Liver (tissue), 7 donors: ENCODE measurements at regions not wholly inside any gene's neighbourhood (a gene's known extent, or its start where the extent isn't known, plus 50 kb on each side); places are given as distances from the start of the nearest gene placed in this dataset.

Experiments used
- DNase-seq: peaks from one replicate; pipeline ENCODE4 v3.0.0-alpha.2; 2017; ENCODE audit warnings: low spot score
- H3K27ac ChIP-seq, 2 donors: one replicate each; pipeline ENCODE4 v1.7.0; 2013; ENCODE audit warnings: inconsistent platforms in 2 of 2, low read length in 2 of 2, control low read depth in 1 of 2, low read depth in 1 of 2, mild to moderate bottlenecking in 1 of 2
- H3K27me3 ChIP-seq, 4 donors: one replicate each; pipeline versions ENCODE4 v1.6.1 to v1.7.0; 2013; ENCODE audit warnings: low read length in 3 of 4, inconsistent platforms in 1 of 4, mild to moderate bottlenecking in 1 of 4, moderate library complexity in 1 of 4; ENCODE audit not compliant: control insufficient read depth in 4 of 4, insufficient read depth in 4 of 4
- H3K36me3 ChIP-seq, 4 donors: one replicate each; pipeline versions ENCODE4 v1.6.1 to v1.7.0; 2013; ENCODE audit warnings: low read length in 3 of 4, mild to moderate bottlenecking in 3 of 4, low read depth in 1 of 4, moderate library complexity in 1 of 4; ENCODE audit not compliant: control insufficient read depth in 4 of 4, insufficient read depth in 3 of 4
- H3K4me1 ChIP-seq, 4 donors: one replicate each; pipeline versions ENCODE4 v1.6.1 to v1.7.0; 2013; ENCODE audit warnings: low read length in 3 of 4, mild to moderate bottlenecking in 3 of 4, moderate library complexity in 1 of 4; ENCODE audit not compliant: control insufficient read depth in 4 of 4, insufficient read depth in 4 of 4
- H3K4me3 ChIP-seq, 3 donors: one replicate each; pipeline versions ENCODE4 v1.6.1 to v1.7.0; 2013; ENCODE audit warnings: low read length in 3 of 3, control low read depth in 1 of 3, low read depth in 1 of 3, mild to moderate bottlenecking in 1 of 3
- H3K9ac ChIP-seq, 2 donors: one replicate each; pipeline ENCODE4 v1.7.0; 2013; ENCODE audit warnings: low read length in 2 of 2, mild to moderate bottlenecking in 2 of 2, moderate library complexity in 2 of 2, control low read depth in 1 of 2, low read depth in 1 of 2
- H3K9me3 ChIP-seq, 4 donors: one replicate each; pipeline versions ENCODE4 v1.6.1 to v1.7.0; 2013; ENCODE audit warnings: low read length in 3 of 4; ENCODE audit not compliant: control insufficient read depth in 4 of 4
- ATF3 ChIP-seq: IDR thresholded peaks from 2 replicates; pipeline ENCODE4 v1.6.1; 2016; ENCODE audit warnings: antibody characterized with exemption
- EGR1 ChIP-seq, 2 donors: IDR thresholded peaks; 2 replicates each; pipeline ENCODE4 v1.6.1; 2016 to 2018; ENCODE audit warnings: antibody characterized with exemption in 2 of 2, low read depth in 2 of 2
- FOXA1 ChIP-seq: IDR thresholded peaks from 2 replicates; pipeline ENCODE4 v1.6.1; 2016; ENCODE audit warnings: antibody characterized with exemption
- FOXA2 ChIP-seq: IDR thresholded peaks from 2 replicates; pipeline ENCODE4 v1.6.1; 2016; ENCODE audit warnings: antibody characterized with exemption
- GABPA ChIP-seq, 2 donors: IDR thresholded peaks in 1 of 2; conservative IDR thresholded peaks in 1 of 2; 2 replicates each; pipeline ENCODE4 v1.6.1; 2016; ENCODE audit warnings: antibody characterized with exemption in 2 of 2, mild to moderate bottlenecking in 1 of 2, moderate library complexity in 1 of 2
- HNF4A ChIP-seq, 2 donors: conservative IDR thresholded peaks; 2 replicates each; pipeline ENCODE4 v1.6.1; 2016; ENCODE audit warnings: antibody characterized with exemption in 2 of 2, mild to moderate bottlenecking in 2 of 2
- HNF4G ChIP-seq: IDR thresholded peaks from 2 replicates; pipeline ENCODE4 v1.6.1; 2016; ENCODE audit warnings: antibody characterized with exemption
- JUND ChIP-seq, 2 donors: IDR thresholded peaks; 2 replicates each; pipeline ENCODE4 v1.6.1; 2016; ENCODE audit warnings: antibody characterized with exemption in 2 of 2
- MAX ChIP-seq: IDR thresholded peaks from 2 replicates; pipeline ENCODE4 v1.6.1; 2016; ENCODE audit warnings: antibody characterized with exemption
- NR2F2 ChIP-seq: IDR thresholded peaks from 2 replicates; pipeline ENCODE4 v1.6.1; 2016; ENCODE audit warnings: antibody characterized with exemption
- RAD21 ChIP-seq, 2 donors: IDR thresholded peaks; 2 replicates each; pipeline ENCODE4 v1.6.1; 2016; ENCODE audit warnings: antibody characterized with exemption in 2 of 2, mild to moderate bottlenecking in 2 of 2
- REST ChIP-seq: IDR thresholded peaks from 2 replicates; pipeline ENCODE4 v1.6.1; 2016; ENCODE audit warnings: antibody characterized with exemption, mild to moderate bottlenecking
- RXRA ChIP-seq, 2 donors: IDR thresholded peaks; 2 replicates each; pipeline ENCODE4 v1.6.1; 2017 to 2018; ENCODE audit warnings: antibody characterized with exemption in 2 of 2, mild to moderate bottlenecking in 1 of 2
- SP1 ChIP-seq: IDR thresholded peaks from 2 replicates; pipeline ENCODE4 v1.6.1; 2018; ENCODE audit warnings: antibody characterized with exemption, mild to moderate bottlenecking
- TAF1 ChIP-seq: conservative IDR thresholded peaks from 2 replicates; pipeline ENCODE4 v1.6.1; 2016; ENCODE audit warnings: antibody characterized with exemption, mild to moderate bottlenecking
- YY1 ChIP-seq: IDR thresholded peaks from 2 replicates; pipeline ENCODE4 v1.6.1; 2016; ENCODE audit warnings: antibody characterized with exemption, mild to moderate bottlenecking
- WGBS: extraction: QIAGEN DNeasy Blood & Tissue Kit; methylation state at CpG from one replicate; pipeline ENCODE4 v1.1.7; 2013; 5-methylcytosine and 5-hydroxymethylcytosine counted together
- donor health status: healthy.
- donor health status: healthy.
- donor health status: healthy.
- donor health status: healthy.

- no peak overlapping the region for H3K27ac ChIP-seq
- H3K4me1 ChIP-seq = no peaks in the 10 kb centered on the region
- no peak for DNase-seq
- H3K9me3 ChIP-seq = no peaks in the 10 kb centered on the region
- no peaks in the 10 kb centered on the region for H3K27me3 ChIP-seq
- 33% methylated on average over 1 of the region's 1 CpG for WGBS
- no peak overlapping the region for H3K9ac ChIP-seq
- no peak for TF ChIP-seq FOXA2
- TF ChIP-seq GABPA (IDR thresholded peaks at IDR 0.05 in 1 of 2, conservative IDR thresholded peaks at IDR 0.05 in 1 of 2) = no peak
- no peak for TF ChIP-seq REST
- no peak for TF ChIP-seq SP1
- no peaks in the 10 kb centered on the region for H3K36me3 ChIP-seq
- no peak overlapping the region for H3K4me3 ChIP-seq
These were observed 163.6 kb upstream of the FTMT start for GRCh38 chr5:121688126-121688525.

GRCh38 chr5:121688781-121689180 is 162.9 kb upstream of the FTMT start:
- DNase-seq = no peak
- Histone ChIP-seq H3K9me3 (no peaks in the 10 kb centered on the region), H3K4me1 (no peaks in the 10 kb centered on the region), H3K27ac (no peak overlapping the region), H3K4me3 (no peak overlapping the region), H3K27me3 (no peaks in the 10 kb centered on the region), H3K36me3 (no peaks in the 10 kb centered on the region), H3K9ac (no peak overlapping the region)
- WGBS = 84% methylated on average over 2 of the region's 2 CpGs
- TF ChIP-seq JUND (IDR thresholded peaks at IDR 0.05) = no peak
- no peak for TF ChIP-seq HNF4A (conservative IDR thresholded peaks at IDR 0.05)
- TF ChIP-seq FOXA2 = no peak
- no peak for TF ChIP-seq FOXA1
- TF ChIP-seq RXRA (IDR thresholded peaks at IDR 0.05) = no peak
- TF ChIP-seq YY1 = no peak

- Histone ChIP-seq H3K36me3 (no peaks in the 10 kb centered on the region), H3K27me3 (peaks cover 0 to 2% (median 0%) of the 10 kb centered on the region in 4 donors), H3K4me3 (no peak overlapping the region), H3K27ac (no peak overlapping the region), H3K4me1 (no peaks in the 10 kb centered on the region), H3K9me3 (no peaks in the 10 kb centered on the region), H3K9ac (no peak overlapping the region)
- no peak for DNase-seq
- no peak for TF ChIP-seq MAX
- TF ChIP-seq REST = no peak
- TF ChIP-seq YY1 = no peak
- TF ChIP-seq FOXA2 = no peak
- TF ChIP-seq RAD21 (IDR thresholded peaks at IDR 0.05) = no peak
- no peak for TF ChIP-seq HNF4G
- TF ChIP-seq JUND (IDR thresholded peaks at IDR 0.05) = no peak
- TF ChIP-seq TAF1 = no peak
- TF ChIP-seq ATF3 = no peak
- TF ChIP-seq RXRA (IDR thresholded peaks at IDR 0.05) = no peak
- no peak for TF ChIP-seq NR2F2
- TF ChIP-seq SP1 = no peak
- no peak for TF ChIP-seq HNF4A (conservative IDR thresholded peaks at IDR 0.05)
- no peak for TF ChIP-seq GABPA (IDR thresholded peaks at IDR 0.05 in 1 of 2, conservative IDR thresholded peaks at IDR 0.05 in 1 of 2)
- no peak for TF ChIP-seq EGR1 (IDR thresholded peaks at IDR 0.05; ENCODE audit: low read depth in 2 of 2)
These were observed 160.2 kb upstream of the FTMT start for GRCh38 chr5:121691478-121691877.
